Body of pancreas (tissue), 4 donors: ENCODE measurements at regions not wholly inside any gene's neighbourhood (a gene's known extent, or its start where the extent isn't known, plus 50 kb on each side); places are given as distances from the start of the nearest gene placed in this dataset.
"Not testable (repeated sequence)": the region's sequence is repeated elsewhere in the genome, so short reads cannot be mapped to it uniquely, and the experiment has no call there.

ENCODE experiments used
- ATAC-seq: fragments of 150-250 bp; one replicate; pipeline ENCODE4 v1.9.1; 2016
- DNase-seq, 4 donors: peaks; one replicate each; pipeline ENCODE4 v3.0.0-alpha.2; 2019
- H3K27ac ChIP-seq, 4 donors: fragments of 200-600 bp; sonication (generic); 1 replicate in 3 of 4; 2 replicates in 1 of 4; pipeline versions ENCODE4 v1.5.1 to v1.6.1; 2016 to 2019; ENCODE audit warnings: mild to moderate bottlenecking in 1 of 4, mixed read lengths in 1 of 4, moderate library complexity in 1 of 4
- H3K27me3 ChIP-seq, 2 donors: fragments of 200-600 bp; sonication (generic); one replicate each; pipeline ENCODE4 v1.6.0; 2016; ENCODE audit warnings: mild to moderate bottlenecking in 1 of 2
- H3K36me3 ChIP-seq, 2 donors: fragments of 200-600 bp; sonication (generic); replicated peaks in 1 of 2; 2 replicates each; pipeline ENCODE4 v1.5.1; 2016; ENCODE audit warnings: low read depth in 2 of 2; ENCODE audit not compliant: insufficient read depth in 1 of 2
- H3K4me1 ChIP-seq: fragments of 200-600 bp; sonication (generic); one replicate; pipeline ENCODE4 v1.6.0; 2016
- H3K4me3 ChIP-seq, 2 donors: fragments of 200-600 bp; sonication (generic); 1 replicate in 1 of 2; 2 replicates in 1 of 2; pipeline ENCODE4 v1.5.1; 2016 to 2019
- H3K9me3 ChIP-seq, 3 donors: fragments of 200-600 bp; sonication (generic); 1 replicate in 2 of 3; 2 replicates in 1 of 3; pipeline ENCODE4 v1.5.1; 2016
- POLR2A ChIP-seq, 3 donors: fragments of 450-650 bp; IDR thresholded peaks; one replicate each; pipeline ENCODE4 v1.6.1; 2016; ENCODE audit warnings: antibody characterized with exemption in 3 of 3, mild to moderate bottlenecking in 2 of 3
- WGBS, 2 donors: methylation state at CpG; one replicate each; pipeline ENCODE4 v1.1.5; 2017; 5-methylcytosine and 5-hydroxymethylcytosine counted together
- intact Hi-C: fragments of 100-400 bp; cut with DNase I; formaldehyde crosslinking; loops from one replicate; pipeline ENCODE4 v1.15.1; 2023
- TF ChIP-seq, protein P1 (sequence below), 7 experiments: fragments of 450-650 bp in 4 of 7; fragments of 200-600 bp in 3 of 7; sonication (generic) in 3 of 7; IDR thresholded peaks; one replicate each; pipeline ENCODE4 v1.5.1; 2016 to 2019; ENCODE audit warnings: antibody characterized with exemption in 7 of 7

DNA sequence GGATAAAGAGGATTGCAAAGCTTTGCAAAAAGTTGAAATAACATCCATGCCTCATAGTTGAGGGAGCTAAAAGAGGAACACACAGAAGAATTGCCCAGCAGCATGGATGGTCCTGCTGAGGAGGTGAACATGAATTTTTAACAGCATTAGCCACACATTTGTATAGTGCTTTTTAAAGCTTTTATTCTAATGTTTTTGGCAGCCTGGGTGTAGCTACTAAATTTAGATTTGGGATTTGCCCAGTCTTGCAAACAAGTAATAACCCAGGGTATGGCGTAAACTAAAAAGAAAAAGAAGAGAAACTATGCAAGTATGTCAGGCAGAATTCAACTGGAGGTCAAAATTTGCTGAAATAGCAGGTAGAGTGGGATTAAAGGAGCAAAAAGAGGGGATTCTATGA is 75.1 kb upstream of the PTPRK start:
- Histone ChIP-seq H3K36me3 (no peaks in the 10 kb centered on the region), H3K27ac (no peak overlapping the region), H3K4me1 (no peaks in the 10 kb centered on the region), H3K4me3 (no peak overlapping the region), H3K9me3 (no peaks in the 10 kb centered on the region), H3K27me3 (no peaks in the 10 kb centered on the region)
- DNase-seq (no peak), ATAC-seq (no peak)
- WGBS, 2 donors, result 92 to 100% methylated on average over 1 of the region's 1 CpG
- TF ChIP-seq, protein P1, sequence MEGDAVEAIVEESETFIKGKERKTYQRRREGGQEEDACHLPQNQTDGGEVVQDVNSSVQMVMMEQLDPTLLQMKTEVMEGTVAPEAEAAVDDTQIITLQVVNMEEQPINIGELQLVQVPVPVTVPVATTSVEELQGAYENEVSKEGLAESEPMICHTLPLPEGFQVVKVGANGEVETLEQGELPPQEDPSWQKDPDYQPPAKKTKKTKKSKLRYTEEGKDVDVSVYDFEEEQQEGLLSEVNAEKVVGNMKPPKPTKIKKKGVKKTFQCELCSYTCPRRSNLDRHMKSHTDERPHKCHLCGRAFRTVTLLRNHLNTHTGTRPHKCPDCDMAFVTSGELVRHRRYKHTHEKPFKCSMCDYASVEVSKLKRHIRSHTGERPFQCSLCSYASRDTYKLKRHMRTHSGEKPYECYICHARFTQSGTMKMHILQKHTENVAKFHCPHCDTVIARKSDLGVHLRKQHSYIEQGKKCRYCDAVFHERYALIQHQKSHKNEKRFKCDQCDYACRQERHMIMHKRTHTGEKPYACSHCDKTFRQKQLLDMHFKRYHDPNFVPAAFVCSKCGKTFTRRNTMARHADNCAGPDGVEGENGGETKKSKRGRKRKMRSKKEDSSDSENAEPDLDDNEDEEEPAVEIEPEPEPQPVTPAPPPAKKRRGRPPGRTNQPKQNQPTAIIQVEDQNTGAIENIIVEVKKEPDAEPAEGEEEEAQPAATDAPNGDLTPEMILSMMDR (IDR thresholded peaks at IDR 0.05), result no peak
- no peak for TF ChIP-seq POLR2A (IDR thresholded peaks at IDR 0.05)
- intact Hi-C loops, result no loop called here

DNA sequence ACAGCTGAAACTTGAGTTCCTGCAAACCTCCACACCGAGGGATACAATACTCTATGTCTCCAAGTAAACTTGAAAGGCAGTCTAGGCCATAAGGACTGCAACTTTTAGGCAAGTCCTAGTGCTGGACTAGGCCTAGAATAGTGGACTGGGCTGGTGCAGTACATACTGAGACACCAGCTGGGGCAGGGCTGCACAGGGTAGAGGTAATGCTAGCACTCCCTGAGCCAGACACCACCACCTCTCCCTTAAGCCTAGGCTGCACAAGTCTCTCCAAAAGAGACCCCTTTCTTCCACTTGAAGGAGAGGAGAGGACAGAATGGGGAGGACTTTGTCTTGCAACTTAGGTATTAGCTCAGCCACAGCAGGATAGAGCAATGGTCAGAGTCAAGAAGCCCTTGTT is 65.7 kb upstream of the PTPRK start:
- H3K9me3 ChIP-seq, result no peaks in the 10 kb centered on the region
- DNase-seq (no peak), ATAC-seq (no peak)
- no peaks in the 10 kb centered on the region for H3K4me1 ChIP-seq
- H3K36me3 ChIP-seq, result no peaks in the 10 kb centered on the region
- intact Hi-C loops, result no loop called here
- H3K27me3 ChIP-seq, result no peaks in the 10 kb centered on the region
- no peak overlapping the region for H3K4me3 ChIP-seq
- no peak for TF ChIP-seq POLR2A (IDR thresholded peaks at IDR 0.05)
- no peak overlapping the region for H3K27ac ChIP-seq
- WGBS, 2 donors, result 85 to 94% methylated on average over 1 of the region's 1 CpG

DNA sequence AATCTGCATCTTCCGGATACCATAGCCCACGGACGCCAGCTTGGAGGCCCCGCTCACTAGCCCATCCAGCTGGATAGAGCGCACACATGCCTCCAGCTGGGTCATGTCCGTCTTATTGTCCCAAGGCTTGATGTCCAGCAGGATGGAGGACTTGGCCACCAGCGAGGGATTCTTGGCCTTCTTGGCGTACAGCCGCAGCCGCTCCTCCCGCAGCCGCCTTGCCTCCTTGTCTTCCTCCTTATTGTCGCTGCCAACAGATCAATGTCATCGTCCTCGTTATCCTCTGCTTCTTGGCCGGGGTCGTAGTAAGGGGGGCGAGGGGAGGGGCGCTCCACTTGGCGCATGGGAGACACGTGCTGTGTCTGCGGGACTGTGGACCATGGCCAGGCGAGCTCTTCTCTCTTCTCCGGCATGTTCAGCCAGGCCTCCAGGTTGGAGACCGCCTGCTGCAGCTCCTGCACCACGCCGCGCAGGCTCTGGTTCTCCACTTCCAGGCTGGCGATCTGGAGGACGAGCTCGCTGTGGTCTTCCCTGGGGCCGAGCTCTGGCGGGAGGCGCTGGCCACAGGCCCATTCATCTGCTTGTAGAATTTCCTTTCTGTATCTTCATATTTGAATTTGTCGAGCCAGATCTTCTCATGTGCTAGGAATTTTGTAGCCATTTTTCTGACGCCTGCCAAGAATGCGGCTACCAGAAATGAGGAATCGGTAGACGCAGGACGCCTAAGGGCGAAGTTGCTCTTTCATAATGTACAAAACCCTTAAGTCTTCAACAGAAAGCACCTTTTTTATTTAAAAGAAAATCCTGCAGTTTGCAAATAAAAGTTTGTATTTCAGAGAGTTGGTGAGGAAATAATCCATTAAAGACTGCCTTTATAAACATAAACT is 60.1 kb upstream of the PTPRK start:
- no peak overlapping the region for H3K4me3 ChIP-seq
- H3K36me3 ChIP-seq, result no peaks in the 10 kb centered on the region
- H3K4me1 ChIP-seq, result no peaks in the 10 kb centered on the region
- TF ChIP-seq POLR2A (IDR thresholded peaks at IDR 0.05), result no peak
- TF ChIP-seq, protein P1 (IDR thresholded peaks at IDR 0.05), result no peak
- no peaks in the 10 kb centered on the region for H3K9me3 ChIP-seq
- WGBS, 2 donors, result 89 to 94% methylated on average over 36 to 41 of the region's 41 CpGs
- intact Hi-C loops, result no loop called here
- no peaks in the 10 kb centered on the region for H3K27me3 ChIP-seq
- no peak for DNase-seq
- no peak overlapping the region for H3K27ac ChIP-seq
- ATAC-seq, result no peak

DNA sequence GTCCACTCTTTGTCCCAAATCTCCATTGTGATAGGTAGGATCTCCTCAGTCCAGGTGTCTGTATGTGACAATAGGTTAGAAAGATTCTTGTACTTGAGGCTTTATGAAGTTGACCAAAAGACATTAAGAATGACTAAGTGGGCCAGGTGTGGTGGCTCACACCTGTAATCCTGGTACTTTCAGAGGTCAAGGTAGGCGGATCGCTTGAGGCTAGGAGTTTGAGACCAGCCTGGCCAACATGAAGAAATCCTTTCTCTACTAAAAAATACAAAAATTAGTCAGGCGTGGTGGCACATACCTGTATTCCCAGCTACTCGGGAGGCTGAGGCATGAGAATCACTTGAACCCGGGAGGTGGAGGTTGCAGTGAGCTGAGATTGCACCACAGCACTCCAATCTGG is 54.9 kb upstream of the PTPRK start:
- H3K36me3 ChIP-seq, DNase-seq, H3K4me3 ChIP-seq, intact Hi-C loops, ATAC-seq, H3K27ac ChIP-seq, H3K9me3 ChIP-seq, H3K27me3 ChIP-seq, H3K4me1 ChIP-seq: not testable (repeated sequence)
- WGBS, 2 donors, result 91 to 93% methylated on average over 5 of the region's 5 CpGs

DNA sequence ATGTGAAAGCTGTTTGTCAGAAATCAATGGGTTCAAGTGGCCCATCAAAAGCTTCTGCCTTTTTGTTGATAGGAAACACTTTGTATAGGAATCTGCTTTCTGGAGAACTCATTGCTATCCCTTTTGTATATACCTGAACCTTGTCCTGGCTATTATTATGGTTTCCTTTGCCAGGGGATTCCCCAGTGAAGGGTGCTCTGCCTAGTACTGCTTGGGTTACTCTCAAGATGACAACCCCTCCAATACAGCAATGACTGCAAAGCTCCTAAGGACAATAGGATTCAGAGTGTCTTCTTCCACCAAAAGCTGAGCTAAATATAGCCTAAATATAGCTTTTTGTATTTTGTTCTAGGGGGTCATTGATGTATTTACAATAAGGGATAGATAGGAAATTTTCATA is 54.0 kb upstream of the PTPRK start:
- intact Hi-C loops, result no loop called here

More for the DNA sequence above, 54.0 kb upstream of the PTPRK start:
- no peaks in the 10 kb centered on the region for H3K9me3 ChIP-seq
- DNase-seq (no peak), ATAC-seq (no peak)
- TF ChIP-seq POLR2A (IDR thresholded peaks at IDR 0.05), result no peak
- TF ChIP-seq, protein P1 (IDR thresholded peaks at IDR 0.05), result no peak
- no peaks in the 10 kb centered on the region for H3K36me3 ChIP-seq
- peaks cover 12% of the 10 kb centered on the region for H3K4me1 ChIP-seq
- no peak overlapping the region for H3K27ac ChIP-seq
- no peaks in the 10 kb centered on the region for H3K27me3 ChIP-seq
- no peak overlapping the region for H3K4me3 ChIP-seq
